Sigmoid colon (tissue), 4 donors: ENCODE measurements at regions not wholly inside any gene's neighbourhood (a gene's known extent, or its start where the extent isn't known, plus 50 kb on each side); places are given as distances from the start of the nearest gene placed in this dataset.

ENCODE experiments used
- CTCF ChIP-seq, 4 experiments: fragments of 450-650 bp in 3 of 4; fragments of 200-600 bp in 1 of 4; IDR thresholded peaks; one replicate each; pipeline ENCODE4 v1.5.1; 2016 to 2019; ENCODE audit warnings: antibody characterized with exemption in 4 of 4, mild to moderate bottlenecking in 3 of 4, moderate library complexity in 2 of 4
- EP300 ChIP-seq, 4 donors: sonication (generic); formaldehyde crosslinking; IDR thresholded peaks; one replicate each; pipeline ENCODE4 v1.6.1; 2017; ENCODE audit warnings: antibody characterized with exemption in 4 of 4
- POLR2A ChIP-seq, 2 donors: fragments of 450-650 bp; IDR thresholded peaks; one replicate each; pipeline ENCODE4 v1.6.1; 2016; ENCODE audit warnings: antibody characterized with exemption in 2 of 2, mild to moderate bottlenecking in 2 of 2, moderate library complexity in 2 of 2

- TF ChIP-seq CTCF (IDR thresholded peaks at IDR 0.05) (no peak), POLR2A (IDR thresholded peaks at IDR 0.05) (no peak), EP300 (IDR thresholded peaks at IDR 0.05) (no peak)
These were observed 137.8 kb upstream of the GAS1 start for GRCh38 chr9:87085073-87085472.
